ENCODE measurements at regions not wholly inside any gene's neighbourhood (a gene's known extent, or its start where the extent isn't known, plus 50 kb on each side); places are given as distances from the start of the nearest gene placed in this dataset.

DNA sequence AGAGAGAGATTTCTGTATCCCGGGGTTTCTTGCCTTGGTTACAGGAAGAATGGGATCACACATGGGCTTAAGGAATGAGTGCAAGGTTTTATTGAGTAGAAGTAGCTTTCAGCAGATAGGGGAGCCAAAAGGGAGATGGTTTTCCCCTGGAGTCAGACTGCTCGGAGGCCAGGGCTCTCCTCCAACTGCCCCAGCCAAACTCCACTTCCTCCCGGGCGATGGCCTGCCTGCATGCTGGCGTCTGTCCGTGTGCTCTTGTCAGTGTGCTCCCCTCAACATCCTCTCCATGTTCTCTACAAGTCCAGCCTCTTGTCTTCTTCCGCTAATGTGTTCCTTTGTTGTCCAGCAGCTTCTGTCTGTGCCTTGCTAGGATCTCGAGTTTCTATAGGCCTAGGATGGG, 421.3 kb upstream of the ADGRL2 start:
- no peak for TF ChIP-seq EZH2 (IDR thresholded peaks at IDR 0.05; ENCODE audit: borderline replicate concordance, low read length)
- TF ChIP-seq, protein P1, sequence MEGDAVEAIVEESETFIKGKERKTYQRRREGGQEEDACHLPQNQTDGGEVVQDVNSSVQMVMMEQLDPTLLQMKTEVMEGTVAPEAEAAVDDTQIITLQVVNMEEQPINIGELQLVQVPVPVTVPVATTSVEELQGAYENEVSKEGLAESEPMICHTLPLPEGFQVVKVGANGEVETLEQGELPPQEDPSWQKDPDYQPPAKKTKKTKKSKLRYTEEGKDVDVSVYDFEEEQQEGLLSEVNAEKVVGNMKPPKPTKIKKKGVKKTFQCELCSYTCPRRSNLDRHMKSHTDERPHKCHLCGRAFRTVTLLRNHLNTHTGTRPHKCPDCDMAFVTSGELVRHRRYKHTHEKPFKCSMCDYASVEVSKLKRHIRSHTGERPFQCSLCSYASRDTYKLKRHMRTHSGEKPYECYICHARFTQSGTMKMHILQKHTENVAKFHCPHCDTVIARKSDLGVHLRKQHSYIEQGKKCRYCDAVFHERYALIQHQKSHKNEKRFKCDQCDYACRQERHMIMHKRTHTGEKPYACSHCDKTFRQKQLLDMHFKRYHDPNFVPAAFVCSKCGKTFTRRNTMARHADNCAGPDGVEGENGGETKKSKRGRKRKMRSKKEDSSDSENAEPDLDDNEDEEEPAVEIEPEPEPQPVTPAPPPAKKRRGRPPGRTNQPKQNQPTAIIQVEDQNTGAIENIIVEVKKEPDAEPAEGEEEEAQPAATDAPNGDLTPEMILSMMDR (IDR thresholded peaks at IDR 0.05; ENCODE audit: low read length), result no peak
